IPS-NIHi11 (cell line): ENCODE measurements at regions not wholly inside any gene's neighbourhood (a gene's known extent, or its start where the extent isn't known, plus 50 kb on each side); places are given as distances from the start of the nearest gene placed in this dataset.

ENCODE experiments used
- DNase-seq: peaks from one replicate; pipeline ENCODE4 v3.0.0; 2012; ENCODE audit warnings: mixed read lengths, low spot score

DNA sequence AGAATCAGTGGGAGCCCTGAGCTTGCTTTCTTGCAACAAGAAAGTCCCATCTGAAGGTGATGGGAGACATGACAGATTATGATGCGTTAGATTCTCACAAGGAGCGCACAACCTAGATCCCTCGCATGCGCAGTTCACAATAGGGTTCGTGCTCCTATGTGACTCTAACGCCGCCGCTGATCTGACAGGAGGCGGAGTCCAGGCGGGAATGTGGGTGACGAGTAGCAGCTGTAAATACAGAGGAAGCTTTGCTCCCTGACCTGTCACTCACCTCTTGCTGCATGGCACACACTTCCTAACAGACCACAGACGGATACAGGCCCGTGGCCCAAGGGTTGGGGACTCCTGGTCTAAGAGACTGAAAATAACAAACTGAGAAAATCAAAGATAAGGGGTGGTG is 1163.4 kb upstream of the AUTS2 start:
- DNase-seq: no peak

DNA sequence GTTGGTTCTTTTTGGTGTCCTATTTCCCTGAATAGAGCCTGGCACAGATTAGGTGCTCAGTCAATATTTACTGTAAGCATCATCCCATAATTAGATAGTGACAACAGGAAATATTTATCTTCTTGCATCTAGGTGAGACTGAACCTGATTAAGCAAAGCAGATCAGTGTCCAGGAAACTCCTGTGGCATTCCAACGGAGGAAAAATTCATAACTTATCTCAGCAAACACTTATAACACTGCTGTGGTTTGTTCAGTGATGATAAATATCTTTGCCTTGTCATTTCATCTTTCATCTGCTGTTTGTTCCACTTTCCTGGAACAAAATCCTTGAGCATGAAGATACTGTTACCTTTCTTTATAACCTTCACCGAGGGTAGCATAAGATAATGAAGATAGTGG is 1160.3 kb upstream of the AUTS2 start:
- no peak for DNase-seq

DNA sequence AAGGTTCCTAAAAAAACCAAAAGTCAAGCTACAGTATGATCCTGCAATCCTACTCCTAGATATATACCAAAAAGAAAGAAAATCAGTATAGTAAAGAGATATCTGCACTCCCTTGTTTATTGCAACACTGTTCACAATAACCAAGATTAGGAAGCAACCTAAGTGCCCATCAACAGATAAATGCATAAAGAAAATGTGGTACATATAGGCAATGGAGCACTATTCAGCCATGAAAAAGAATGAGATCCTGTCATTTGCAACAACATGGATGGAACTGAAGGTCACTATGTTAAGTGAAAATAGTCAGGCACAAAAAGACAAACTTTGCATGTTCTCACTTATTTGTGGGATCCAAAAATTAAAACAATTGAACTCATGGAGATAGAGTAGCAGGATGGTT is 1159.5 kb upstream of the AUTS2 start:
- DNase-seq: no peak

- no peak for DNase-seq
These were observed 1158.4 kb upstream of the AUTS2 start for GRCh38 chr7:68439897-68440296.

- no peak for DNase-seq
These were observed 1157.4 kb upstream of the AUTS2 start for GRCh38 chr7:68440866-68441265.

- DNase-seq: no peak
These were observed 1156.6 kb upstream of the AUTS2 start for GRCh38 chr7:68441645-68442044.

- DNase-seq: no peak
These were observed 1155.2 kb upstream of the AUTS2 start for GRCh38 chr7:68442931-68443631.

DNA sequence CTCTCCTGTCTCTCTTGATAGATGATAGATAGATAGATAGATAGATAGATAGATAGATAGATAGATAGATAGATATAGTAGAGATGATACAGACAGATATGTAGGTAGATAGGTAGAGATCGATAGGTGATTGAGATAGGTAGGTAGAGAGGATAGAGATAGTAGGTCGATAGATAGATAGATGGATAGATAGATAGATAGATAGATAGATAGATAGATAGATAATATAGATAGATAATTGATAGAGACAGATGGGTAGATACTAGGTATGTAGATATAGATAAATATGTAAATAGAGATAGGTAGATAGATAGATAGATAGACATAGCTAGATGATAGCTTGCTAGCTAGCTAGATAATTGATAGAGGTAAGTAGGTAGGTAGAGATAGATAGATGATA is 1154.2 kb upstream of the AUTS2 start:
- DNase-seq: no peak

DNA sequence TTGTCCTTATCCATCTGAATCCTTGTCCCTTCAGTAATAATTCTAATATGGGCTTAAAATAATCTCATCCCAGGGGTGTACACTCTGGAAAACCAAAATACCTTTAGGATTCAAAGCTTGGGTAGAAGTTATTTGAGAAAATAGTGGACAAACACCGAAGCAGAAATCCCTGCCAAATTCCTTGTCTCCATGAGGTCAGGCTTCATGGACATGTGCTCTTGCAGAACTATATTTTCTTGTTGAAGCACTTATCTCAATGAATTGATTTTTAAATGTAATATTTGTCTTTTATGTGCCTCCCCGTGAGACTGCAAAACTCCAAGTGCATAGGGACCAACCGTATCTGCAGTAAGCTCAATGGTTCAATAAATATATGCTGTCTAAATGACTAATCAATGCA is 1153.3 kb upstream of the AUTS2 start:
- no peak for DNase-seq

- DNase-seq: no peak
These were observed 1152.1 kb upstream of the AUTS2 start for GRCh38 chr7:68446183-68446582.

- DNase-seq: no peak
These were observed 1149.2 kb upstream of the AUTS2 start for GRCh38 chr7:68449099-68449498.

DNA sequence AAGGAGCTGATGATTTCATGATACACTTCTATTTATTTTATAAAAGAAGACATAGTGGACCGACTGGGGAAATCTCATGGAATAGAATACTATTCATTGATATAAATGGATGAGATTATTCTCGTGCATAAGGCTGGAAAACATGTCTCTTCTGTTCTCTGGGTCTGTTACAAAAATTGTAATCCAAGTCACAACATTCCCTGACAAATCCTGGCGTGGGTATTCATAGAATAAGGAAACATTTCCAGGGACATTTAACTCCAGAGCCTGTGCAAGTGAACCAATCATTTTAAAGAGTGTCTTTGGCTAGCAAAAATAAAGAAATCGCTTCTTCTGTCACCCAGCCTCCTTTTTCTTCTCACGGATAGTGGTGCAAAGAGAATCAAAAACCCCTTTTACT is 1148.5 kb upstream of the AUTS2 start:
- no peak for DNase-seq

DNA sequence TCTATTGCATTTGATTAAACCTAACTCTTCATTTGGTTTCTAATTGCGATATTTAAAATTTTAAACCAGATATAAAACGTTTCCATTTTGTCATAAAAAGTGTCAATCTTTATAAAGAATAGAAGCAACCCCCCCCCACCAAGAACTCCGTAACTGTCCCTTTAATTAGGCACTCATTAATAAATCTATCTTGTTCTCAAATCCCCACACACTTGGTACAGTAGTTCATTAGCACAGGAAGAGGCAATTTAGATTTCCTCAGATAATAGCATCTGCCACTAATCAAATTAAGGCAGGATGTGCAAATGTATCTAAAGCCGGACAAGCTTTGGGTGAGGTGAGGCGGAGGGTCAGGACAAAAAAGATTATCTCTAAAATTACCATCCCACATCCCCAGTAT is 1143.3 kb upstream of the AUTS2 start:
- DNase-seq: no peak

- DNase-seq: no peak
These were observed 1141.8 kb upstream of the AUTS2 start for GRCh38 chr7:68456469-68456868.

- no peak for DNase-seq
These were observed 1140.8 kb upstream of the AUTS2 start for GRCh38 chr7:68457481-68457880.

DNA sequence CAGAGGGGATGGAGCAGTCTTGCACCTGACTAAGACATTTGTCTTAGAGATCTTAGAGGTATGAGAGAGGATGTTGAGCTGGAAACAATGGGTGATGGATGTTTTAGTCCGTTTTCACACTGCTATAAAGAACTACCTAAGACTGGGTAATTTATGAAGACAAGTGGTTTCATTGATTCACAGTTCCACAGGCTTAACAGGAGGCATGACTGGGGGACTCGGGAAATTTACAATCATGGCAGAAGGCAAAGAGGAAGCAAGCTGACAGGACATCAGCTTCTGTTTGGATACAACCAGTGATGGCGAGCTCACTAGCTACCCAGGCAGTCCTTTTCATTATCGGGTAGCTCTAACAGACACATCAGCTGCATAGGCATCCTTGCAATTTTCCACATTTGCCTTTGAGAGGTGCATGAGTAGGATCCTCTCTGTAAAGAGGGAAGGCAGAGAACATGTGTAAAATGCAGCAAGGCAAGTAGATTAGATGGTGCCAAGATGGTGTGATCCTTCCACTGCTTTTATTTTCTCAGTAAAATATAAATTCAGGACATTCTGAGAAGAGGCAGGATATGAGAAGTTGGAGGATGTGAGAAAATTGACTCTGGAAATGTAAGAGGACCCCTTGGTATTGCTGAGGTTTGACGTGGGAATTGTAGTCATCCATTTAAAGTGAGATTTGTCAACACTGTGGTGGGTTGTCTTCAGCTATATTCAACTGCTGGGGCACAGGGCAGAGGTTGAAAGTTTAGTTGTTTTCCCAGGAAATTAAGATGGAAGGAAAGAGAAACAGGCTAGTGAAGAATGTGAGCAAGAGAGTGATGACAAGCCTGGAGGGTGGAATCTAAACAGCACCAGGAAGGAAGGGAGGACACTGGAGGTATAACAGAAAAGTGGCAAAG is 1140.0 kb upstream of the AUTS2 start:
- no peak for DNase-seq

GRCh38 chr7:68461430-68461829 is 1136.8 kb upstream of the AUTS2 start:
- no peak for DNase-seq

DNA sequence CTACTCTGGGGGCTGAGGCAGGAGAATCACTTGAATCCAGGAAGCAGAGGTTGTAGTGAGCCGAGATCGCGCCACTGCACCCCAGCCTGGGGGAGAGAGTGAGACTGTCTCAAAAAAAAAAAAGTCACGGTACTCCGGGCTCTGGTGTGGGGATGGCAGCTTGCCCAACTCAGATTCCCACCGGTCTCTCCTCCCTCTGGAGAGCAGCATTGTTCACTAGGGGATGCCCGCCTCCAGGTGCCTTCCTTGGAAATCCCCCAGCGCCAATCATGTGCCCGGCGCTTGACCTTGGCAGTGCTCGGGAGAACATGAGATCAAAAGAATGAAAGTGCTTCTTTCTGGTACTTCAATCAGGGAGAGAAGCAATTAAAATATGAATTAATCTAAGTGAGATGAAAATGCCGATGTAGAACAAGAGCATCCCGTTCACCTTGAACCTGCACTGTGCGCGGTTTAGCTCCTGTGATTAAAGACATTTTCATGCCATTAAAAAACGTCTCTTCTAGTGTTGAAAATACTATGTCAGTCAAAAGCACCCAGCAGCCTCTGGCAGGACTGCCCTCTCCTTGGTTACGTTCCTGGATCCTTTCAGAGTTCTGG is 1127.3 kb upstream of the AUTS2 start:
- DNase-seq: no peak

DNA sequence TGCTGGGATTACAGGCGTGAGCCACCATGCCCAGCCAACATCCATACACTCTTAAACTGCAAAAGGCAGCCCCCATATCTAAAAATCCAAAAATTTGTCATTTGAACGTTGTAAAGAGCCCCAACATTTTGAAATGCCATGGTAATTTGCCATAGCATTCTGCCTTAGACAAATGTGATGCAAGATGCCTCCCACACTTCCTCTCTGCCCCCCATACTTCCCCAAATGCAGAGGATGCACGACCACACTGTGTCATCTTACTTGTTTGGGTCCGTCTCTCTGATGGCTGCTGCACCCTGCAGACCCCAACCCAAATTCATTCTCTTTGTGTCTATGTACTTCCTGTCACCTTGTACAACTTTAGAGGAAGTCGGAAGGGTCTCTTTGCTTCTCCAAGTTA is 1125.6 kb upstream of the AUTS2 start:
- no peak for DNase-seq

DNA sequence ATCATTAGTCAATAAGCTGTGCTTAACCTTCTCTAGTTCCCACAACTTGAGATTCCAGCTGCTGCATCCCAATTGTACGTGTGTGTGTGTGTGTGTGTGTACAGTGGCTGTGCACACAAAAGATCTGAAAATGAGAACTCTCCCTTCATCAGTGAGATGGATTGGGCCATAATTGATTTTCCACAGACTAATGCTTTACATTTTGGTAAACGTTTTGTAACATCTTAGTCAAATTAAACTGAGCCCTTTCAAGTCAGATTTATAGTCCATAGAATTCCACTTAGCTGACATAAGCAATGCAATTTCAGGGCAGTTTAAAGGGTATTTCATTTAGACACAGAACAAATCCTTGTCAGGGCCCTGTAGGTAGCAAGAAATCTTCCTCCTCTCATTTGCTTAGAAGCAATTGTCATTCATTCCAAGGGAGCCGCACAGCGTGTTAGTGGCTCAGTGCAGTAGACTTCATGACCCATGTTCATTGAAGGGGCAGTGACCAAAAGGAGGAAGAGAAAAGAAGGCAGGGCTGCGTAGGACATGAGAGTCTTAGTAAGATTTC is 1123.5 kb upstream of the AUTS2 start:
- no peak for DNase-seq

DNA sequence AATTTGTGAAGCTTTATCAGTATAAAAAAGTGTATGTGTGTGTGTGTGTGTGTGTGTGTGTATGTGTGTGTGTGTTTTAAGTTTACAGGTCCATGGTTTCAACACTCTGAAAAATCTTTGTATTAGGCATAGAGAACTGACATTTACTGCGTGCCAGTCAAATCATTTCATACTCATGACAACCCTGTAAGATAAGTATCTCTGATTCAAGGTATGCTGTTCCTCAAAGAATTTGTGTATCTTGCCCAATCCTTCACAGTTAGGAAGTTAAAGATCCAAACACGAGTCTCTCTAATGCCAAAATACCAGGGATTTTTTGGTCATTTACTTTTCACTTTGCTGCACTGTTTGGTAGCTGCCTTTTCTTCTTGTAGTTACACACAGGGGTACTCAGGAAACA is 1121.3 kb upstream of the AUTS2 start:
- DNase-seq: no peak

- DNase-seq: no peak
These were observed 1119.9 kb upstream of the AUTS2 start for GRCh38 chr7:68478326-68478725.

- no peak for DNase-seq
These were observed 1115.5 kb upstream of the AUTS2 start for GRCh38 chr7:68482800-68483199.
